ENCODE measurements at regions not wholly inside any gene's neighbourhood (a gene's known extent, or its start where the extent isn't known, plus 50 kb on each side); places are given as distances from the start of the nearest gene placed in this dataset.
"Not testable (repeated sequence)": the region's sequence is repeated elsewhere in the genome, so short reads cannot be mapped to it uniquely, and the experiment has no call there.

GRCh38 chr1:29621826-29622435 is 385.6 kb downstream of the PTPRU start:
- no peak for DNase-seq

- DNase-seq: no peak
Observed at GRCh38 chr1:29620631-29621030, 384.3 kb downstream of the PTPRU start.

- no peak for DNase-seq
Observed at GRCh38 chr1:29607236-29607635, 370.9 kb downstream of the PTPRU start.

- not testable (repeated sequence) for DNase-seq
Observed at GRCh38 chr1:29604796-29605195, 368.5 kb downstream of the PTPRU start.

- no peak for DNase-seq
Observed at GRCh38 chr1:29603622-29604021, 367.3 kb downstream of the PTPRU start.

GRCh38 chr1:29602203-29602602 is 365.9 kb downstream of the PTPRU start:
- DNase-seq: no peak

GRCh38 chr1:29601021-29601420 is 364.7 kb downstream of the PTPRU start:
- no peak for DNase-seq

- DNase-seq: no peak
Observed at GRCh38 chr1:29599826-29600225, 363.5 kb downstream of the PTPRU start.

DNA sequence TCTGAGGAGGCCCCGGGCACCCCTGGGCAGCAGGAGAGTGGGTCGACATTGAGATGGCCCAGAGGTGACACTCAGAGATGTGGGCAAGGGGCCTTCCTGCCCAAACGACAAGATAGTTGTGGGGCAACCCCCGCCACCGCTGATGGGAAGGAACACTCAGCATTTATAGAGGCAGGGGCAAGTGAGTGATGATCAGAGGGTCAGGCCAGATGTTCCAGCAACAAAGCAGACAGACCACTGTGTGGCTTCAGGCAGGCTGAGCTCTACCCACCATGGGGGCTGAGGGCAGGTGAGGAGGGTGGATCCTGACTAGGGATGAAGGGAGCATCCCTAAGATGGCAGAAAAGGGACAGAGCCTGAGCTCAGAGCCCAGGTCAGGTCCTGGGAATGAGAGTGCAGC is 362.7 kb downstream of the PTPRU start:
- DNase-seq: no peak

GRCh38 chr1:29597861-29598260 is 361.5 kb downstream of the PTPRU start:
- DNase-seq: no peak

- DNase-seq: no peak
Observed at GRCh38 chr1:29593601-29594382, 357.5 kb downstream of the PTPRU start.

GRCh38 chr1:29592731-29593130 is 356.4 kb downstream of the PTPRU start:
- no peak for DNase-seq

GRCh38 chr1:29592261-29592615 is 355.9 kb downstream of the PTPRU start:
- DNase-seq: no peak

GRCh38 chr1:29591601-29592260 is 355.4 kb downstream of the PTPRU start:
- DNase-seq: no peak

GRCh38 chr1:29590583-29591565 is 354.6 kb downstream of the PTPRU start:
- DNase-seq: no peak

GRCh38 chr1:29589716-29590115 is 353.4 kb downstream of the PTPRU start:
- DNase-seq: not testable (repeated sequence)

DNA sequence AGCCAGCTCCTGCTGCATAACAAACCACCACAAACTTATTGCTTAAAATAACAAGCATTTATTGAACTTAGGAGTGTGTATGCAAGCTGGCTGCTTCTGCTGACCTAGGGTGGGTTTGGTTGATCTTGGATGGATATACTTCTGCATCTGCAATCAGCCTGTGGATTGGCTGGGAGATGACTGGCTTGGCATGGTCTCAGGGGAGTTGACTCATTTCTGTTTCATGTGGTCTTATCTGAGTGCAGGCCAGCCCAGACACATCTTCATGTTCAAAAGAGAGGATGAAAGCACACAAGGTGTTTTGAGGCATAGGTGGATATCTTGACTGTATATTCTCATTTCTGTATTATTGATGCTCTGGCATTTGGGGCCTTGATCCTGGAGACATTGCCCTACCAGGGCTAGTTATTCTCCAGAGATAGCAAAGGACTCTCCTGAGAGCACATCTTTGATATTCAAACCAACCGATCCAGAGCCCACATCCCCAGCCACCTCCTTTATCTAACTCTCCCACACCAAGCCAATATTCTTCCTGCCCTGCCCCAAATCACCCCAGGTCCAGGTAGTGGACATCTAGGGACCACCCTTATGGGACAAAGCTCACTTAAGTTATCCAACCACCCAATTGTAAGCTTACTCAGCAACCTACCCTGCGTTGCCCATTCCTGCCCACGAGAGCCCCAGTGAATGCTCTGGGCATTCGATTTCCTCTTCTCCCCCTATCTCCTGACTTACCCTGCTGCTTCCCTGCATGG is 350.8 kb downstream of the PTPRU start:
- no peak for DNase-seq

GRCh38 chr1:29586215-29586614 is 349.9 kb downstream of the PTPRU start:
- DNase-seq: no peak

DNA sequence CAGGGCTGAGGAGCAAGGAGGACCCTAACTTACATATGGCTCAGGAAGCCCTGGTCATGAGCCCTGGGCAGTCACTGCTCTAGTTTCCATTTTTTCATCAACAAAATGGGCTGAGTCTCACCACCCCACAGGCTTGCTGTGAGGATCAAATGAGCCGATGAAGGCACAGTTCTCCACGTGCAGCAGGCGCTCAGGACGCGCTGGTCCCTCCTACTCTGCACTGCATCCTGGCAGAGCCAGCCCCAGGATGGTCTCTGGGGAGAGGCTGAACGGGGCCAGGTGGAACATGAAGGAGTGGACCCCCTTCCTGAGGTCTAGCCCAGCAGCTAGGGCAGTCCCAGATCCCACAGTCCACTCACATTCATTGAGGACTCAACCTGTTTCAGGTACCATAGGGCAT is 349.3 kb downstream of the PTPRU start:
- no peak for DNase-seq

DNA sequence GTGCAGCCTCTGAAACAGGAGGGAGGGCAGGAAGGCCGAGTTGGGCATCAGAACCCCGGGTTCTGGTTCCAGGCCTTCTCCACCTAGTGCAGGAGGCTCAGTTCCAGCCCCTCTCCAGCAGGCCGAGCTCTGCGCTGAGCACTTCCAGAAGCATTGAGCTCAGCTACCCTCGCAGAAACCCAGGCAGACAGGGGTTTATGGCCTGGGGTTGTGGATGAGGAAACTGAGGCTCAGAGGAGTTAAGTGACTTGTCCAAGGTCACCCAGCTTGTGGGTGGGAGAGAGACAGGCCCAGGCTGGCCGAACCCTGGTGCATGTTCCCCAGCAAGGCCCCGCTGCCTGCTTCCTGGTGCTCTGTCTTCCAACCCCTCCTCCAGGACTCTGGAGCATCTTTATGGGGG is 348.9 kb downstream of the PTPRU start:
- DNase-seq: no peak

GRCh38 chr1:29584776-29585175 is 348.5 kb downstream of the PTPRU start:
- no peak for DNase-seq

DNA sequence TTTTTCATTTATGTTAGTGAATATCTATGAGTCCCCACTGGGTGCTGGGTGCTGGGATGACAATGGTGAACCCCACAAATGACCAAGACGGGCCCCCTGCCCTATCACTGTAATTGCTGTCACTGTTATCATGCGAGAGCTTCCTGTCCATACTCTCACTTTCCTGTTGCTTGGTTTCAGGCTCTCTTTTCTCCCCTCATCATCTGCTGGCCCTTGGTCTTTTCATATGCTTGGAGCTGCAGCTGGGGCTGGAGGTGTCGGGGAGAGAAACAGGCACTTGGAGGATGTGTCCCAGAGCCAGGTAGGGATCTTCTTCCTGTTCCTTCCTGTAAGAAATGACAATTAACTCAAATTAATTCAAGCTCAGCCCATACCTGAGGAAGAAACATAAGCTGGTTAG is 348.0 kb downstream of the PTPRU start:
- no peak for DNase-seq
